GM12878 (cell line): ENCODE measurements at regions not wholly inside any gene's neighbourhood (a gene's known extent, or its start where the extent isn't known, plus 50 kb on each side); places are given as distances from the start of the nearest gene placed in this dataset.

ENCODE experiments used
- ATAC-seq: fragments of 200-7000 bp; cut with Tn5 transposase; 3 replicates; pipeline ENCODE4 v1.9.1; 2020; ENCODE audit warnings: mild to moderate bottlenecking, moderate library complexity
- BruUV-seq: library from RNA; stranded (reverse); fragments of 400-500 nt; replicated peaks from 2 replicates; lab custom pipeline; 2021; lab: Mats Ljungman, UMichigan
- CTCF ChIA-PET: fragments of 300-600 bp; sonication (Branson Sonifier 250); formaldehyde crosslinking; extraction: SDS; loops from one replicate; lab custom pipeline; 2021; ENCODE audit warnings: inconsistent platforms; lab: Yijun Ruan, JAX
- POLR2A ChIA-PET: fragments of 350-600 bp; formaldehyde crosslinking; extraction: SDS; loops from one replicate; lab custom pipeline; 2021; ENCODE audit warnings: inconsistent platforms; lab: Charles Lee
- RAD21 ChIA-PET: fragments of 300-600 bp; sonication (Branson Sonifier 250); formaldehyde crosslinking; loops from one replicate; lab custom pipeline; 2023; ENCODE audit warnings: antibody characterized with exemption; ENCODE audit not compliant: unreplicated experiment; lab: Charles Lee
- SMC1A ChIA-PET: fragments of 300-600 bp; sonication (Branson Sonifier 250); formaldehyde crosslinking; loops from one replicate; lab custom pipeline; 2023; ENCODE audit not compliant: unreplicated experiment, uncharacterized antibody; lab: Charles Lee
- DNase-seq: peaks from one replicate; pipeline ENCODE4 v3.0.0-alpha.2; 2011; ENCODE audit warnings: low read depth, low spot score
- FAIRE-seq: peaks from 3 replicates; lab custom pipeline; 2011; peaks lifted over from hg19 to GRCh38; lab: Jason Lieb, UNC
- H2AFZ ChIP-seq: 2 replicates; pipeline ENCODE4 v1.6.0; 2011; ENCODE audit warnings: low read depth, low read length, control low read depth; ENCODE audit not compliant: control insufficient read depth
- H3K27ac ChIP-seq: 2 replicates; pipeline ENCODE4 v1.5.1; 2011; ENCODE audit warnings: control low read depth; ENCODE audit not compliant: control insufficient read depth, insufficient read depth
- H3K27me3 ChIP-seq, 2 experiments: replicated peaks in 1 of 2; 2 replicates each; pipeline versions ENCODE4 v1.6.0 to v1.6.1; 2011; ENCODE audit warnings: low read length in 1 of 2; ENCODE audit not compliant: control insufficient read depth in 2 of 2, insufficient read depth in 2 of 2
- H3K36me3 ChIP-seq, 2 experiments: 2 replicates each; pipeline ENCODE4 v1.5.1; 2011; ENCODE audit warnings: low read length in 1 of 2; ENCODE audit not compliant: control insufficient read depth in 2 of 2, insufficient read depth in 2 of 2
- H3K4me1 ChIP-seq: 2 replicates; pipeline ENCODE4 v1.6.1; 2011; ENCODE audit warnings: mild to moderate bottlenecking, low read length, moderate library complexity, mixed read lengths; ENCODE audit not compliant: control insufficient read depth, insufficient read depth
- H3K4me2 ChIP-seq: 2 replicates; pipeline ENCODE4 v1.6.0; 2011; ENCODE audit warnings: control low read depth; ENCODE audit not compliant: control insufficient read depth, insufficient read depth
- H3K4me3 ChIP-seq: fragments of 200-600 bp; sonication (generic); 2 replicates; pipeline ENCODE4 v1.5.1; 2016
- H3K79me2 ChIP-seq: 2 replicates; pipeline ENCODE4 v1.6.0; 2011; ENCODE audit warnings: low read length; ENCODE audit not compliant: control insufficient read depth, insufficient read depth
- H3K9ac ChIP-seq: 2 replicates; pipeline ENCODE4 v1.8.0; 2011; ENCODE audit warnings: low read length, control low read depth, mixed read lengths; ENCODE audit not compliant: control insufficient read depth, insufficient read depth
- H3K9me3 ChIP-seq: replicated peaks from 3 replicates; pipeline ENCODE4 v1.5.1; 2011; ENCODE audit warnings: mild to moderate bottlenecking, low read length; ENCODE audit not compliant: control insufficient read depth, insufficient read depth
- H4K20me1 ChIP-seq: 2 replicates; pipeline ENCODE4 v1.6.0; 2011; ENCODE audit not compliant: control insufficient read depth, insufficient read depth
- ASH2L ChIP-seq: fragments of 300-600, 200-600 bp; sonication (generic); IDR thresholded peaks from 2 replicates; pipeline ENCODE4 v1.6.1; 2017; ENCODE audit warnings: low read depth, mild to moderate bottlenecking, borderline replicate concordance
- CHD2 ChIP-seq: IDR thresholded peaks from 2 replicates; pipeline ENCODE4 v1.6.1; 2011; ENCODE audit warnings: low read depth, low read length, improper control_type of control experiment, borderline replicate concordance
- EGR1 ChIP-seq, 2 experiments: IDR thresholded peaks; 1 replicate in 1 of 2; 2 replicates in 1 of 2; pipeline ENCODE4 v1.6.1; 2011 to 2012; ENCODE audit warnings: low read depth in 2 of 2, low read length in 2 of 2, borderline replicate concordance in 1 of 2, mild to moderate bottlenecking in 1 of 2, moderate library complexity in 1 of 2
- GATAD2B ChIP-seq: fragments of 450-650 bp; conservative IDR thresholded peaks from 2 replicates; pipeline ENCODE4 v1.6.1; 2017; ENCODE audit warnings: low read depth, mild to moderate bottlenecking, moderate library complexity
- IRF3 ChIP-seq: fragments of 450-650 bp; IDR thresholded peaks from 2 replicates; pipeline ENCODE4 v1.6.1; 2014; ENCODE audit warnings: mild to moderate bottlenecking
- PAX5 ChIP-seq: IDR thresholded peaks from 2 replicates; pipeline ENCODE4 v1.6.1; 2011; ENCODE audit warnings: low read depth, low read length, borderline replicate concordance
- PML ChIP-seq: IDR thresholded peaks from 2 replicates; pipeline ENCODE4 v1.6.1; 2012; ENCODE audit warnings: low read length, inconsistent platforms
- RELB ChIP-seq: fragments of 450-650 bp; IDR thresholded peaks from 2 replicates; pipeline ENCODE4 v1.6.1; 2017; ENCODE audit warnings: low read depth, mild to moderate bottlenecking, moderate library complexity
- SIN3A ChIP-seq: IDR thresholded peaks from 2 replicates; pipeline ENCODE4 v1.6.1; 2012; ENCODE audit warnings: low read depth, low read length, improper control_type of control experiment
- STAT1 ChIP-seq: fragments of 450-650 bp; conservative IDR thresholded peaks from 2 replicates; pipeline ENCODE4 v1.6.1; 2014; ENCODE audit warnings: antibody characterized with exemption, mild to moderate bottlenecking
- TCF7 ChIP-seq: IDR thresholded peaks from 2 replicates; pipeline ENCODE4 v1.6.1; 2014; ENCODE audit warnings: antibody characterized with exemption, borderline replicate concordance
- ZNF622 ChIP-seq: fragments of 450-650 bp; IDR thresholded peaks from 2 replicates; pipeline ENCODE4 v1.6.1; 2017; ENCODE audit warnings: mild to moderate bottlenecking, inconsistent platforms
- WGBS: methylation state at CpG from one replicate; pipeline ENCODE4 v1.1.6; 2016; ENCODE audit warnings: low lambda C conversion rate; ENCODE audit not compliant: insufficient replicate concordance, insufficient coverage; ENCODE audit errors: missing lambda C conversion rate; 5-methylcytosine and 5-hydroxymethylcytosine counted together
- in situ Hi-C: fragments of 300-500 bp; cut with MboI; formaldehyde crosslinking; loops from 9 replicates; pipeline ENCODE4 v1.14.3; 2018; ENCODE audit warnings: mixed read lengths
- intact Hi-C: fragments of 100-400 bp; cut with micrococcal nuclease; formaldehyde crosslinking; loops from one replicate; pipeline ENCODE4 v1.14.2; 2022; ENCODE audit not compliant: unreplicated experiment
- TF ChIP-seq, protein P1 (sequence below): fragments of 450-650 bp; IDR thresholded peaks from 2 replicates; pipeline ENCODE4 v1.6.1; 2017; ENCODE audit warnings: antibody characterized with exemption, mild to moderate bottlenecking, moderate library complexity

DNA sequence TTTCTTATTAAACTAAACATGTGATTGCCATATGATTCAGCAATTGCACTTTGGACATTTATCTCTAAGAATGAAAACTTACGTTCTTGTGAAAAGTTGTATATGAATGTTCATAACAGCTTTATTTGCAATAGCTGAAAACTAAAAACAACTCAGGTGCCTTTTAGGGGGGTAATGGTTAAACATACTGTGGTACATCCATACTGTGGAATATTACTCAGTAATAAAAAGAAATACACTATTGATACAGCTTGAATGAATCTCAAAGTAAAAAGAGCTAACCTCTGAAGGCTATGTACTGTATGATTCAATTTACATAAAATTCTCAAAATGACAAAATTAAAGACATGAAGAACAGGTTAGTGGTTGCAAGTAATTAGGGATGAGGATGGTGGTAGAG, 339.5 kb upstream of the PAPPA start:
- ChIA-PET CTCF (no interaction called here), RAD21 (no interaction called here), SMC1A (no interaction called here), POLR2A (no interaction called here)
- ATAC-seq = no peak
- no peaks in the 10 kb centered on the region for H3K79me2 ChIP-seq
- H3K27ac ChIP-seq = no peak overlapping the region
- no peak overlapping the region for H3K4me3 ChIP-seq
- intact Hi-C loops (no loop called here), in situ Hi-C loops (no loop called here)
- H3K9me3 ChIP-seq = no peaks in the 10 kb centered on the region
- FAIRE-seq = no peak
- no peaks in the 10 kb centered on the region for H3K27me3 ChIP-seq
- 79% methylated on average over 1 of the region's 1 CpG for WGBS
- DNase-seq = no peak
- no peak overlapping the region for H3K9ac ChIP-seq
- H3K4me2 ChIP-seq = no peak overlapping the region
- no TSS peak for BruUV-seq
- H3K4me1 ChIP-seq = no peaks in the 10 kb centered on the region
- H3K36me3 ChIP-seq = no peaks in the 10 kb centered on the region
- no peaks in the 10 kb centered on the region for H4K20me1 ChIP-seq
- no peak for TF ChIP-seq ZNF622
- no peak for TF ChIP-seq RELB
- no peak for TF ChIP-seq SIN3A
- no peak for TF ChIP-seq GATAD2B
- TF ChIP-seq STAT1 = no peak
- no peak for TF ChIP-seq TCF7
- TF ChIP-seq, protein P1, sequence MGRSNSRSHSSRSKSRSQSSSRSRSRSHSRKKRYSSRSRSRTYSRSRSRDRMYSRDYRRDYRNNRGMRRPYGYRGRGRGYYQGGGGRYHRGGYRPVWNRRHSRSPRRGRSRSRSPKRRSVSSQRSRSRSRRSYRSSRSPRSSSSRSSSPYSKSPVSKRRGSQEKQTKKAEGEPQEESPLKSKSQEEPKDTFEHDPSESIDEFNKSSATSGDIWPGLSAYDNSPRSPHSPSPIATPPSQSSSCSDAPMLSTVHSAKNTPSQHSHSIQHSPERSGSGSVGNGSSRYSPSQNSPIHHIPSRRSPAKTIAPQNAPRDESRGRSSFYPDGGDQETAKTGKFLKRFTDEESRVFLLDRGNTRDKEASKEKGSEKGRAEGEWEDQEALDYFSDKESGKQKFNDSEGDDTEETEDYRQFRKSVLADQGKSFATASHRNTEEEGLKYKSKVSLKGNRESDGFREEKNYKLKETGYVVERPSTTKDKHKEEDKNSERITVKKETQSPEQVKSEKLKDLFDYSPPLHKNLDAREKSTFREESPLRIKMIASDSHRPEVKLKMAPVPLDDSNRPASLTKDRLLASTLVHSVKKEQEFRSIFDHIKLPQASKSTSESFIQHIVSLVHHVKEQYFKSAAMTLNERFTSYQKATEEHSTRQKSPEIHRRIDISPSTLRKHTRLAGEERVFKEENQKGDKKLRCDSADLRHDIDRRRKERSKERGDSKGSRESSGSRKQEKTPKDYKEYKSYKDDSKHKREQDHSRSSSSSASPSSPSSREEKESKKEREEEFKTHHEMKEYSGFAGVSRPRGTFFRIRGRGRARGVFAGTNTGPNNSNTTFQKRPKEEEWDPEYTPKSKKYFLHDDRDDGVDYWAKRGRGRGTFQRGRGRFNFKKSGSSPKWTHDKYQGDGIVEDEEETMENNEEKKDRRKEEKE = no peak
- no peak for TF ChIP-seq PAX5
- TF ChIP-seq EGR1 (IDR thresholded peaks at IDR 0.05; ENCODE audit: borderline replicate concordance in 1 of 2, low read depth in 2 of 2, low read length in 2 of 2) = no peak
- no peak for TF ChIP-seq PML
- TF ChIP-seq ASH2L = no peak
- TF ChIP-seq IRF3 = no peak
- no peak for TF ChIP-seq CHD2
- no peak overlapping the region for H2AFZ ChIP-seq
